OCI-LY3 (cell line): ENCODE measurements at regions not wholly inside any gene's neighbourhood (a gene's known extent, or its start where the extent isn't known, plus 50 kb on each side); places are given as distances from the start of the nearest gene placed in this dataset.

Source experiments
- EZH2phosphoT487 ChIP-seq: fragments of 200-600 bp; shearing (Covaris generic); IDR thresholded peaks from 2 replicates; pipeline ENCODE4 v1.6.1; 2018; ENCODE audit warnings: antibody characterized with exemption, mixed run types, low read depth
- TF ChIP-seq, protein P1 (sequence below): fragments of 200-600, 300-600 bp; sonication (generic); IDR thresholded peaks from 2 replicates; pipeline ENCODE4 v1.5.1; 2014; ENCODE audit warnings: antibody characterized with exemption, low read length, low read depth

DNA sequence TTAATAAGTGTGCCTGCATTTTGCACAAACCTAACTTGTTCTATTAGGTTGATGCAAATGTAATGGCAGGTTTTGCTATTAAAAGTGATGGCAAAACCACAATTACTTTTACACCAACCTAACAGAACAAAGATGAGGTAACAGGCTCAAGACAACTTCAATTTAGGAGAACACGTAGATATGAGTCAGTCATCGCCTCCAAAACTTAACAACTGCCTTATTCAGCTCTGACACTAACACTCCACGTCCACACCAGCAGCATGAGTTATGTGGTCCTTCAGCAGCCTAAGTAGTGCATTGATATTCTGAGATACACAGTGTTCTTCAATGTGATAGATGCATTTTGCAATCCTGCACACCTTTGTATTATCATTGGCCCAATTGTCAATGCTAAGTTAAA is 1175.1 kb upstream of the ACVR2A start:
- TF ChIP-seq, protein P1, sequence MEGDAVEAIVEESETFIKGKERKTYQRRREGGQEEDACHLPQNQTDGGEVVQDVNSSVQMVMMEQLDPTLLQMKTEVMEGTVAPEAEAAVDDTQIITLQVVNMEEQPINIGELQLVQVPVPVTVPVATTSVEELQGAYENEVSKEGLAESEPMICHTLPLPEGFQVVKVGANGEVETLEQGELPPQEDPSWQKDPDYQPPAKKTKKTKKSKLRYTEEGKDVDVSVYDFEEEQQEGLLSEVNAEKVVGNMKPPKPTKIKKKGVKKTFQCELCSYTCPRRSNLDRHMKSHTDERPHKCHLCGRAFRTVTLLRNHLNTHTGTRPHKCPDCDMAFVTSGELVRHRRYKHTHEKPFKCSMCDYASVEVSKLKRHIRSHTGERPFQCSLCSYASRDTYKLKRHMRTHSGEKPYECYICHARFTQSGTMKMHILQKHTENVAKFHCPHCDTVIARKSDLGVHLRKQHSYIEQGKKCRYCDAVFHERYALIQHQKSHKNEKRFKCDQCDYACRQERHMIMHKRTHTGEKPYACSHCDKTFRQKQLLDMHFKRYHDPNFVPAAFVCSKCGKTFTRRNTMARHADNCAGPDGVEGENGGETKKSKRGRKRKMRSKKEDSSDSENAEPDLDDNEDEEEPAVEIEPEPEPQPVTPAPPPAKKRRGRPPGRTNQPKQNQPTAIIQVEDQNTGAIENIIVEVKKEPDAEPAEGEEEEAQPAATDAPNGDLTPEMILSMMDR = no peak
- no peak for TF ChIP-seq EZH2phosphoT487
